ENCODE measurements at regions not wholly inside any gene's neighbourhood (a gene's known extent, or its start where the extent isn't known, plus 50 kb on each side); places are given as distances from the start of the nearest gene placed in this dataset.

- Mint-ChIP-seq H3K27ac (no peak overlapping the region), H3K9me3 (peaks cover 23% of the 10 kb centered on the region), H3K4me1 (ENCODE audit: low read depth) (no peaks in the 10 kb centered on the region), H3K27me3 (ENCODE audit: insufficient read depth) (peaks cover 2% of the 10 kb centered on the region; the same call in 1 of the 2 replicates), H3K4me3 (no peak overlapping the region), H3K36me3 (ENCODE audit: low read depth) (peaks cover 6% of the 10 kb centered on the region; the same call in 1 of the 2 replicates)
- TF ChIP-seq, protein P1, sequence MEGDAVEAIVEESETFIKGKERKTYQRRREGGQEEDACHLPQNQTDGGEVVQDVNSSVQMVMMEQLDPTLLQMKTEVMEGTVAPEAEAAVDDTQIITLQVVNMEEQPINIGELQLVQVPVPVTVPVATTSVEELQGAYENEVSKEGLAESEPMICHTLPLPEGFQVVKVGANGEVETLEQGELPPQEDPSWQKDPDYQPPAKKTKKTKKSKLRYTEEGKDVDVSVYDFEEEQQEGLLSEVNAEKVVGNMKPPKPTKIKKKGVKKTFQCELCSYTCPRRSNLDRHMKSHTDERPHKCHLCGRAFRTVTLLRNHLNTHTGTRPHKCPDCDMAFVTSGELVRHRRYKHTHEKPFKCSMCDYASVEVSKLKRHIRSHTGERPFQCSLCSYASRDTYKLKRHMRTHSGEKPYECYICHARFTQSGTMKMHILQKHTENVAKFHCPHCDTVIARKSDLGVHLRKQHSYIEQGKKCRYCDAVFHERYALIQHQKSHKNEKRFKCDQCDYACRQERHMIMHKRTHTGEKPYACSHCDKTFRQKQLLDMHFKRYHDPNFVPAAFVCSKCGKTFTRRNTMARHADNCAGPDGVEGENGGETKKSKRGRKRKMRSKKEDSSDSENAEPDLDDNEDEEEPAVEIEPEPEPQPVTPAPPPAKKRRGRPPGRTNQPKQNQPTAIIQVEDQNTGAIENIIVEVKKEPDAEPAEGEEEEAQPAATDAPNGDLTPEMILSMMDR (IDR thresholded peaks at IDR 0.05) = no peak
- DNase-seq = no peak
Observed at GRCh38 chr16:6068063-6068462, 970.5 kb upstream of the EEF2KMT start.

- Mint-ChIP-seq H3K36me3 (ENCODE audit: low read depth) (peaks cover 6% of the 10 kb centered on the region; the same call in 1 of the 2 replicates), H3K27ac (no peak overlapping the region), H3K4me3 (no peak overlapping the region), H3K9me3 (peaks cover 18% of the 10 kb centered on the region), H3K4me1 (ENCODE audit: low read depth) (no peaks in the 10 kb centered on the region), H3K27me3 (ENCODE audit: insufficient read depth) (0 out of 2 replicates have a peak, but pooled peaks cover 2% of the 10 kb centered on the region)
- TF ChIP-seq, protein P1 (IDR thresholded peaks at IDR 0.05) = no peak
- DNase-seq = no peak
Observed at GRCh38 chr16:6066652-6067051, 969.1 kb upstream of the EEF2KMT start.

DNA sequence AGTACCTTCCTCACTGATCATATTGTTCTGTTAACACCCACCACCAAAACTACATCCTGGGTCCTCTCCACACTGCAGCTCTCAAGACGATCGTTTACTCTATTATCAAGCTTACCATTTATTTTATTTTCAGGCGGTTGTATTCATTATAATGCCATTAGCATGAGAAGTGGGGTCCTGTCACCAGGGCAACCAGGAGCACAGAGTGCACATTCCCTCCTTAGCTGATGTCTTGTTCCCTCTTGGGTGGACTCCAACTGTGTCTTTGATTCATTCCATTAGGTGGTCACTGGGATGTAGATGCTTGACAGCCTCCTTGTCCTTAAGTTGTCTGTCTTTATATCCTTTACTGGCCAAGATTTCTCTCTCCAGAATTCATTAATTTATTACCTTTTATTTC is 965.9 kb upstream of the EEF2KMT start:
- DNase-seq = no peak
- no peak overlapping the region for H3K27ac Mint-ChIP-seq
- no peaks in the 10 kb centered on the region for H3K4me1 Mint-ChIP-seq (ENCODE audit: low read depth)
- H3K27me3 Mint-ChIP-seq (ENCODE audit: insufficient read depth) = 0 out of 2 replicates have a peak, but pooled peaks cover 2% of the 10 kb centered on the region
- H3K36me3 Mint-ChIP-seq (ENCODE audit: low read depth) = peaks cover 6% of the 10 kb centered on the region; the same call in 1 of the 2 replicates
- TF ChIP-seq, protein P1 (IDR thresholded peaks at IDR 0.05) = no peak
- H3K9me3 Mint-ChIP-seq = peaks cover 22% of the 10 kb centered on the region
- H3K4me3 Mint-ChIP-seq = no peak overlapping the region

DNA sequence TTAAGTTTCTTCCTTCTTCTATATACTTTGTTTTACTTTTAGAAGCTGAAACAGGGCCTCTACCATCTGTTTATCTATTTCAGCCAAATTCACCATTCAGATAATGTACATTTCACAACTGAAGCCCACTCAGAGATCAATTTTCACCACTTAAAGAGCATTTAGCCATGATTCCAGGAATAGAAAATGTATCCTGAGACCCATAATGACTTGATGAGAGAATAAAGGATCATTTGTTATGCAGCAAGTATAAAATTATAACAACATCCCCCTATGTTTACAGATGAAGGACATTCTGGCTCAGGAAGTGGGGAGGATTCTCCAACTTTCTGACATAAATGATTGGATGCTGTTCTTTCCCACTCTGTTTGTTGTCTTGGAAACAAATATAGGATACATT is 962.1 kb upstream of the EEF2KMT start:
- H3K4me3 Mint-ChIP-seq = no peak overlapping the region
- no peaks in the 10 kb centered on the region for H3K4me1 Mint-ChIP-seq (ENCODE audit: low read depth)
- TF ChIP-seq, protein P1 (IDR thresholded peaks at IDR 0.05) = no peak
- no peaks in the 10 kb centered on the region for H3K27me3 Mint-ChIP-seq (ENCODE audit: insufficient read depth)
- no peaks in the 10 kb centered on the region for H3K36me3 Mint-ChIP-seq (ENCODE audit: low read depth)
- H3K27ac Mint-ChIP-seq = no peak overlapping the region
- H3K9me3 Mint-ChIP-seq = peaks cover 22% of the 10 kb centered on the region; the same call in 1 of the 2 replicates
- no peak for DNase-seq

DNA sequence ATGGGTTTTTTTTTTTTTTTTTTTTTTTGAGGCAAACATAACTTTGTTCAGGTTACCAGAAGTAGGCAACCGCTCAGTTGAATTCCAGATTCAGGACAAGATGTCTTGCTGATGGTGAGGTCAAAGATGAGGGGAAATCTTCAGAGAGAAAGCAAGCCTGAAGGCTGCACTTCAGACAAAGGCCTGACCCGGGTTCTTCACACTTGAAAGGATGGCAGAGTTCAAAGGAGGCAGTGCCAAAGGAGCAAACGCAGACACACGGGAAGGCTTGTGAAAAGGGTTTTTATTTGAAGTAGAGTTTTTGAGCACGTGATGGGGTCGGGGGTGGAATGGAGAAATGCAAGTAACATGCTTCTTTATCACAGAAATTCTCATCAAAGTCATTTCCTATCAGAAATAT is 960.2 kb upstream of the EEF2KMT start:
- no peaks in the 10 kb centered on the region for H3K27me3 Mint-ChIP-seq (ENCODE audit: insufficient read depth)
- H3K27ac Mint-ChIP-seq = no peak overlapping the region

More for the DNA sequence above, 960.2 kb upstream of the EEF2KMT start:
- TF ChIP-seq, protein P1 (IDR thresholded peaks at IDR 0.05) = no peak
- Mint-ChIP-seq H3K4me3 (no peak overlapping the region), H3K9me3 (peaks cover 16% of the 10 kb centered on the region; the same call in 1 of the 2 replicates), H3K36me3 (ENCODE audit: low read depth) (no peaks in the 10 kb centered on the region), H3K4me1 (ENCODE audit: low read depth) (no peaks in the 10 kb centered on the region)
- DNase-seq = no peak
